GM12878 (cell line): ENCODE measurements at regions not wholly inside any gene's neighbourhood (a gene's known extent, or its start where the extent isn't known, plus 50 kb on each side); places are given as distances from the start of the nearest gene placed in this dataset.
"Not testable (repeated sequence)": the region's sequence is repeated elsewhere in the genome, so short reads cannot be mapped to it uniquely, and the experiment has no call there.

Experiments
- EP300 ChIP-seq, 2 experiments: fragments of 150-350 bp in 1 of 2; IDR thresholded peaks; 2 replicates each; pipeline ENCODE4 v1.6.1; 2011 to 2012; ENCODE audit warnings: low read depth in 2 of 2, low read length in 2 of 2, borderline replicate concordance in 1 of 2, improper control_type of control experiment in 1 of 2, inconsistent platforms in 1 of 2; ENCODE audit not compliant: control insufficient read depth in 1 of 2
- POLR2AphosphoS2 ChIP-seq: IDR thresholded peaks from 2 replicates; pipeline ENCODE4 v1.6.1; 2011; ENCODE audit warnings: low read depth, mild to moderate bottlenecking, low read length, improper control_type of control experiment, moderate library complexity
- POLR2AphosphoS5 ChIP-seq: IDR thresholded peaks from 2 replicates; pipeline ENCODE4 v1.6.1; 2011; ENCODE audit warnings: mild to moderate bottlenecking, low read length, inconsistent platforms
- SMC3 ChIP-seq: IDR thresholded peaks from 2 replicates; pipeline ENCODE4 v1.6.1; 2011; ENCODE audit warnings: low read length, improper control_type of control experiment, borderline replicate concordance
- ZNF24 ChIP-seq: fragments of 450-650 bp; IDR thresholded peaks from 2 replicates; pipeline ENCODE4 v1.6.1; 2017; ENCODE audit warnings: antibody characterized with exemption, mild to moderate bottlenecking
- TF ChIP-seq, protein P1 (sequence below), 3 experiments: IDR thresholded peaks in 2 of 3; conservative IDR thresholded peaks in 1 of 3; 2 replicates each; pipeline ENCODE4 v1.5.1; 2011; ENCODE audit warnings: low read depth in 3 of 3, low read length in 3 of 3, mild to moderate bottlenecking in 3 of 3, control low read depth in 2 of 3, moderate library complexity in 2 of 3, inconsistent platforms in 1 of 3, mixed read lengths in 1 of 3; ENCODE audit not compliant: control insufficient read depth in 2 of 3, insufficient read depth in 1 of 3; ENCODE audit errors: extremely low read depth in 1 of 3

DNA sequence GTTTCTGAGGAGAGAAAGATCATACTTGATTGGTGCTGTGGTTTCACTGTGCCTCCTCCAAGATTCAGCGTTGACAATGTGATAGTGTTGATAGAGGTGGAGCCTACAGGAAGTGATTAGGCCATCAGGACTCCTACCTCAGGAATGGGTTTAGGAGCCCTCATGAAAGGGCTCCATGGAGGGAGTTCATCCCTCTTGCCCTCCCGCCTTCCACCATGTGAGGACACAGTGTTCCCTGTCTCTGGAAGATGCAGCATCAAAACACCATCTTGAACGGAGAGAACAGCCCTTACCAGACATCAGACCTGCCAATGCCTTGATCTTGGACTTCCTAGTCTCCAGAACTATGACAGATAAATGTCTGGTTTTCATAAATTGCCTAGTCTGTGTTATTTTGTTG, 156.7 kb downstream of the FOXD4L6 start:
- TF ChIP-seq EP300 (IDR thresholded peaks at IDR 0.05; ENCODE audit: borderline replicate concordance in 1 of 2, control insufficient read depth in 1 of 2, low read depth in 2 of 2, low read length in 2 of 2); SMC3; POLR2AphosphoS5; ZNF24; POLR2AphosphoS2: not testable (repeated sequence)
- TF ChIP-seq, protein P1, sequence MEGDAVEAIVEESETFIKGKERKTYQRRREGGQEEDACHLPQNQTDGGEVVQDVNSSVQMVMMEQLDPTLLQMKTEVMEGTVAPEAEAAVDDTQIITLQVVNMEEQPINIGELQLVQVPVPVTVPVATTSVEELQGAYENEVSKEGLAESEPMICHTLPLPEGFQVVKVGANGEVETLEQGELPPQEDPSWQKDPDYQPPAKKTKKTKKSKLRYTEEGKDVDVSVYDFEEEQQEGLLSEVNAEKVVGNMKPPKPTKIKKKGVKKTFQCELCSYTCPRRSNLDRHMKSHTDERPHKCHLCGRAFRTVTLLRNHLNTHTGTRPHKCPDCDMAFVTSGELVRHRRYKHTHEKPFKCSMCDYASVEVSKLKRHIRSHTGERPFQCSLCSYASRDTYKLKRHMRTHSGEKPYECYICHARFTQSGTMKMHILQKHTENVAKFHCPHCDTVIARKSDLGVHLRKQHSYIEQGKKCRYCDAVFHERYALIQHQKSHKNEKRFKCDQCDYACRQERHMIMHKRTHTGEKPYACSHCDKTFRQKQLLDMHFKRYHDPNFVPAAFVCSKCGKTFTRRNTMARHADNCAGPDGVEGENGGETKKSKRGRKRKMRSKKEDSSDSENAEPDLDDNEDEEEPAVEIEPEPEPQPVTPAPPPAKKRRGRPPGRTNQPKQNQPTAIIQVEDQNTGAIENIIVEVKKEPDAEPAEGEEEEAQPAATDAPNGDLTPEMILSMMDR (IDR thresholded peaks at IDR 0.05 in 2 of 3, conservative IDR thresholded peaks at IDR 0.05 in 1 of 3; ENCODE audit: control insufficient read depth in 2 of 3, extremely low read depth in 1 of 3, insufficient read depth in 1 of 3, low read depth in 3 of 3, low read length in 3 of 3), result not testable (repeated sequence)
